Uterus (tissue), 2 donors: ENCODE measurements at regions not wholly inside any gene's neighbourhood (a gene's known extent, or its start where the extent isn't known, plus 50 kb on each side); places are given as distances from the start of the nearest gene placed in this dataset.

ENCODE experiments used
- CTCF ChIP-seq, 4 experiments: fragments of 200-600 bp in 2 of 4; fragments of 450-650 bp in 2 of 4; sonication (generic) in 2 of 4; IDR thresholded peaks; one replicate each; pipeline ENCODE4 v1.5.1; 2016 to 2019; ENCODE audit warnings: antibody characterized with exemption in 4 of 4, mild to moderate bottlenecking in 2 of 4, moderate library complexity in 1 of 4
- POLR2A ChIP-seq, 2 donors: fragments of 450-650 bp; IDR thresholded peaks; one replicate each; pipeline ENCODE4 v1.6.1; 2016; ENCODE audit warnings: antibody characterized with exemption in 2 of 2, mild to moderate bottlenecking in 1 of 2, moderate library complexity in 1 of 2

- no peak for TF ChIP-seq CTCF (IDR thresholded peaks at IDR 0.05)
- no peak for TF ChIP-seq POLR2A (IDR thresholded peaks at IDR 0.05)
Measured at GRCh38 chr9:17083258-17083657, 51.6 kb upstream of the CNTLN start.
